IMR-90 (cell line): ENCODE measurements at regions not wholly inside any gene's neighbourhood (a gene's known extent, or its start where the extent isn't known, plus 50 kb on each side); places are given as distances from the start of the nearest gene placed in this dataset.

Source experiments
- ATAC-seq: fragments of 200-7000 bp; cut with Tn5 transposase; 2 replicates; pipeline ENCODE4 v1.9.1; 2020; ENCODE audit warnings: low read depth, mild to moderate bottlenecking, moderate library complexity
- BruUV-seq: library from RNA; stranded (reverse); fragments of 400-500 nt; replicated peaks from 2 replicates; lab custom pipeline; 2021; lab: Mats Ljungman, UMichigan
- CTCF ChIA-PET: fragments of 300-600 bp; formaldehyde crosslinking; extraction: SDS; loops from one replicate; lab custom pipeline; 2021; ENCODE audit warnings: antibody characterized with exemption; lab: Yijun Ruan, JAX
- POLR2A ChIA-PET: fragments of 300-600 bp; sonication (Branson Sonifier 250); formaldehyde crosslinking; loops from one replicate; lab custom pipeline; 2022; ENCODE audit warnings: antibody characterized with exemption; ENCODE audit not compliant: unreplicated experiment; lab: Charles Lee
- DNase-seq: peaks from one replicate; pipeline ENCODE4 v3.0.0; 2013
- H2AFZ ChIP-seq: replicated peaks from 2 replicates; pipeline ENCODE3; 2013; ENCODE audit warnings: low read length, mild to moderate bottlenecking; ENCODE audit not compliant: poor library complexity
- H2AK5ac ChIP-seq: 2 replicates; pipeline ENCODE4 v1.6.1; 2013; ENCODE audit warnings: low read depth, low read length, inconsistent platforms
- H2AK9ac ChIP-seq: replicated peaks from 2 replicates; pipeline ENCODE3; 2013; ENCODE audit warnings: mild to moderate bottlenecking, low read depth, low read length, moderate library complexity; ENCODE audit not compliant: poor library complexity
- H2BK120ac ChIP-seq: 2 replicates; pipeline ENCODE4 v1.6.1; 2013; ENCODE audit warnings: low read depth, low read length, inconsistent platforms
- H2BK15ac ChIP-seq: 3 replicates; pipeline ENCODE4 v1.6.1; 2013; ENCODE audit warnings: low read depth, low read length, inconsistent platforms
- H2BK20ac ChIP-seq: 2 replicates; pipeline ENCODE4 v1.6.1; 2013; ENCODE audit warnings: low read depth, mild to moderate bottlenecking, inconsistent platforms, low read length, moderate library complexity
- H2BK5ac ChIP-seq: 2 replicates; pipeline ENCODE4 v1.6.1; 2013; ENCODE audit warnings: mild to moderate bottlenecking, low read depth, low read length, inconsistent platforms; ENCODE audit not compliant: poor library complexity, severe bottlenecking
- H3K14ac ChIP-seq: replicated peaks from 2 replicates; pipeline ENCODE4 v1.6.1; 2013; ENCODE audit warnings: low read depth, low read length, inconsistent platforms
- H3K18ac ChIP-seq: 2 replicates; pipeline ENCODE4 v1.6.1; 2013; ENCODE audit warnings: low read depth, low read length, control low read depth
- H3K23ac ChIP-seq: 2 replicates; pipeline ENCODE4 v1.6.1; 2013; ENCODE audit warnings: low read depth, low read length, inconsistent platforms
- H3K27ac ChIP-seq: 2 replicates; pipeline ENCODE4 v1.5.1; 2013; ENCODE audit warnings: mild to moderate bottlenecking, control low read depth, low read length; ENCODE audit not compliant: insufficient read depth
- H3K27me3 ChIP-seq: 2 replicates; pipeline ENCODE4 v1.6.1; 2013; ENCODE audit warnings: low read length; ENCODE audit not compliant: control insufficient read depth, insufficient read depth
- H3K36me3 ChIP-seq: 2 replicates; pipeline ENCODE4 v1.6.1; 2013; ENCODE audit warnings: low read length, mixed read lengths; ENCODE audit not compliant: control insufficient read depth, insufficient read depth
- H3K4ac ChIP-seq: 2 replicates; pipeline ENCODE4 v1.6.1; 2013; ENCODE audit warnings: low read depth, low read length, inconsistent platforms
- H3K4me1 ChIP-seq: 2 replicates; pipeline ENCODE4 v1.6.1; 2013; ENCODE audit warnings: low read length, mixed read lengths; ENCODE audit not compliant: control insufficient read depth, insufficient read depth
- H3K4me2 ChIP-seq: 2 replicates; pipeline ENCODE4 v1.6.1; 2013; ENCODE audit warnings: low read depth, mild to moderate bottlenecking, control low read depth, low read length, moderate library complexity
- H3K4me3 ChIP-seq: 2 replicates; pipeline ENCODE4 v1.5.1; 2013; ENCODE audit warnings: low read depth, mild to moderate bottlenecking, control low read depth, low read length, moderate library complexity; ENCODE audit not compliant: insufficient read depth
- H3K56ac ChIP-seq: 2 replicates; pipeline ENCODE4 v1.6.1; 2013; ENCODE audit warnings: low read length, inconsistent platforms; ENCODE audit not compliant: insufficient read depth; ENCODE audit errors: extremely low read depth
- H3K79me1 ChIP-seq, 2 experiments: 2 replicates each; pipeline ENCODE4 v1.6.1; 2013; ENCODE audit warnings: low read length in 2 of 2, inconsistent platforms in 1 of 2, low read depth in 1 of 2
- H3K9ac ChIP-seq: 2 replicates; pipeline ENCODE4 v1.6.1; 2013; ENCODE audit warnings: low read depth, low read length, control low read depth
- H3K9me1 ChIP-seq: 2 replicates; pipeline ENCODE4 v1.6.1; 2013; ENCODE audit warnings: low read length, inconsistent platforms; ENCODE audit not compliant: insufficient read depth
- H3K9me3 ChIP-seq: 2 replicates; pipeline ENCODE4 v1.6.1; 2013; ENCODE audit warnings: low read length; ENCODE audit not compliant: control insufficient read depth, insufficient read depth
- H4K20me1 ChIP-seq: 2 replicates; pipeline ENCODE4 v1.6.1; 2013; ENCODE audit warnings: low read length, inconsistent platforms; ENCODE audit not compliant: insufficient read depth
- H4K5ac ChIP-seq: 2 replicates; pipeline ENCODE4 v1.6.1; 2013; ENCODE audit warnings: mild to moderate bottlenecking, low read depth, low read length, control low read depth
- H4K8ac ChIP-seq, 2 experiments: 2 replicates each; pipeline ENCODE4 v1.6.1; 2013; ENCODE audit warnings: low read depth in 2 of 2, low read length in 2 of 2, control low read depth in 1 of 2, inconsistent platforms in 1 of 2
- H4K91ac ChIP-seq: 2 replicates; pipeline ENCODE4 v1.6.1; 2013; ENCODE audit warnings: low read depth, low read length, inconsistent platforms; ENCODE audit not compliant: insufficient read depth
- BHLHE40 ChIP-seq: fragments of 150-350 bp; IDR thresholded peaks from 2 replicates; pipeline ENCODE4 v1.6.1; 2016; ENCODE audit warnings: mild to moderate bottlenecking, low read depth, low read length
- CEBPB ChIP-seq: IDR thresholded peaks from 2 replicates; pipeline ENCODE4 v1.6.1; 2012; ENCODE audit warnings: low read depth, low read length, improper control_type of control experiment
- CHD1 ChIP-seq: IDR thresholded peaks from 2 replicates; pipeline ENCODE4 v1.6.1; 2012; ENCODE audit warnings: low read depth, low read length, improper control_type of control experiment
- CTCF ChIP-seq: conservative IDR thresholded peaks from 2 replicates; pipeline ENCODE4 v1.5.1; 2012; ENCODE audit warnings: mild to moderate bottlenecking, low read depth, low read length, improper control_type of control experiment
- FOS ChIP-seq: fragments of 150-350 bp; IDR thresholded peaks from 2 replicates; pipeline ENCODE4 v1.6.1; 2016; ENCODE audit warnings: low read depth, low read length
- MAFK ChIP-seq: IDR thresholded peaks from 2 replicates; pipeline ENCODE4 v1.6.1; 2012; ENCODE audit warnings: low read depth, low read length, improper control_type of control experiment
- MAZ ChIP-seq: IDR thresholded peaks from 2 replicates; pipeline ENCODE4 v1.6.1; 2012; ENCODE audit warnings: low read depth, mild to moderate bottlenecking, low read length, improper control_type of control experiment, moderate library complexity, borderline replicate concordance
- MXI1 ChIP-seq: IDR thresholded peaks from 2 replicates; pipeline ENCODE4 v1.6.1; 2012; ENCODE audit warnings: low read depth, mild to moderate bottlenecking, low read length, moderate library complexity, borderline replicate concordance
- NFE2L2 ChIP-seq: fragments of 150-350 bp; IDR thresholded peaks from 2 replicates; pipeline ENCODE4 v1.6.1; 2016; ENCODE audit warnings: low read depth, mild to moderate bottlenecking, low read length
- POLR2A ChIP-seq: IDR thresholded peaks from 2 replicates; pipeline ENCODE4 v1.6.1; 2012; ENCODE audit warnings: mild to moderate bottlenecking, low read depth, low read length
- RAD21 ChIP-seq: IDR thresholded peaks from 2 replicates; pipeline ENCODE4 v1.6.1; 2012; ENCODE audit warnings: low read length, improper control_type of control experiment
- RCOR1 ChIP-seq: IDR thresholded peaks from 2 replicates; pipeline ENCODE4 v1.6.1; 2012; ENCODE audit warnings: mild to moderate bottlenecking, low read length, improper control_type of control experiment; ENCODE audit not compliant: insufficient replicate concordance
- RFX5 ChIP-seq: IDR thresholded peaks from 2 replicates; pipeline ENCODE4 v1.8.0; 2012; ENCODE audit warnings: low read depth, mild to moderate bottlenecking, low read length, moderate library complexity
- SMC3 ChIP-seq: fragments of 150-350 bp; IDR thresholded peaks from 2 replicates; pipeline ENCODE4 v1.6.1; 2016; ENCODE audit warnings: low read depth, mild to moderate bottlenecking, antibody characterized with exemption, low read length, moderate library complexity
- USF2 ChIP-seq: fragments of 150-350 bp; IDR thresholded peaks from 2 replicates; pipeline ENCODE4 v1.6.1; 2017; ENCODE audit warnings: mild to moderate bottlenecking, antibody characterized with exemption, low read length, low read depth
- WGBS, 2 experiments: methylation state at CpG; one replicate each; pipeline versions ENCODE4 v1.1.5 to v1.1.7; 2013; ENCODE audit warnings: missing lambda C conversion rate in 2 of 2; ENCODE audit not compliant: insufficient read length in 1 of 2; ENCODE audit errors: extremely low coverage in 2 of 2; 5-methylcytosine and 5-hydroxymethylcytosine counted together
- dilution Hi-C: fragments of 300-500 bp; cut with HindIII; formaldehyde crosslinking; loops from one replicate; pipeline ENCODE4 v1.14.3; 2018; ENCODE audit warnings: low sequenced_read_pairs; ENCODE audit not compliant: unreplicated experiment
- in situ Hi-C: fragments of 300-500 bp; cut with MboI; formaldehyde crosslinking; loops from 3 replicates; pipeline ENCODE4 v1.14.3; 2019; ENCODE audit warnings: low sequenced_read_pairs, inconsistent platforms, mixed read lengths
- intact Hi-C: fragments of 100-400 bp; cut with micrococcal nuclease; formaldehyde crosslinking; loops from 2 replicates; pipeline ENCODE4 v1.10.0; 2022
- TF ChIP-seq, protein P1 (sequence below): fragments of 150-350 bp; IDR thresholded peaks from 2 replicates; pipeline ENCODE4 v1.6.1; 2016; ENCODE audit warnings: low read depth, mild to moderate bottlenecking, low read length, moderate library complexity, borderline replicate concordance

GRCh38 chr4:71259280-71259679 lies 79.5 kb upstream of the SLC4A4 start:
- intact Hi-C loops (no loop called here), dilution Hi-C loops (no loop called here), in situ Hi-C loops (no loop called here)
- Histone ChIP-seq H3K9me3 (no peaks in the 10 kb centered on the region), H4K8ac (peak overlapping the region in 1 of 2 experiments; percentile 24; a peak in 2 of 4 replicates), H3K18ac (peak overlapping the region; percentile 22; the same call in 1 of the 2 replicates), H4K5ac (peak overlapping the region; percentile 49), H2BK20ac (0 out of 2 replicates have a peak overlapping the region, but pooled peaks have one; percentile 14), H3K27me3 (no peaks in the 10 kb centered on the region), H3K14ac (peak overlapping the region; percentile 61), H3K9ac (no peak overlapping the region), H3K4me2 (no peak overlapping the region), H2AK9ac (no peak overlapping the region), H2AK5ac (peak overlapping the region; percentile 76; the same call in 1 of the 2 replicates), H2BK120ac (peak overlapping the region; percentile 40; the same call in 1 of the 2 replicates), H3K9me1 (peaks cover 23% of the 10 kb centered on the region), H4K91ac (peak overlapping the region; percentile 43), H2BK5ac (no peak overlapping the region), H2BK15ac (no peak overlapping the region; the same call in 2 of the 3 replicates), H3K79me1 (peaks cover 50 to 62% of the 10 kb centered on the region in 2 experiments), H3K36me3 (peaks cover 22% of the 10 kb centered on the region), H3K23ac (0 out of 2 replicates have a peak overlapping the region, but pooled peaks have one; percentile 74), H3K56ac (no peak overlapping the region), H3K4me1 (peaks cover 28% of the 10 kb centered on the region), H3K4me3 (no peak overlapping the region), H2AFZ (no peak overlapping the region), H3K27ac (no peak overlapping the region), H4K20me1 (no peaks in the 10 kb centered on the region; the same call in 1 of the 2 replicates), H3K4ac (peak overlapping the region; percentile 61; the same call in 1 of the 2 replicates)
- ChIA-PET CTCF (interaction anchor here (0.6 kb wide), 1 partner anchor 250 kb away, joined by 3 read pairs; no protein-coding TSS in a partner anchor), POLR2A (interaction anchor here (0.6 to 1.2 kb wide), 2 partner anchors 7 to 434 kb away, joined by 3 to 9 read pairs; no protein-coding TSS in a partner anchor)
- DNase-seq (no peak), ATAC-seq (no peak)
- BruUV-seq: no TSS peak
- TF ChIP-seq CEBPB (no peak), FOS (no peak), SMC3 (no peak), BHLHE40 (no peak), RAD21 (no peak), USF2 (no peak), CHD1 (no peak), MAFK (no peak), RCOR1 (no peak), MXI1 (no peak), CTCF (no peak), MAZ (no peak), RFX5 (no peak), POLR2A (no peak), NFE2L2 (no peak)
- TF ChIP-seq, protein P1, sequence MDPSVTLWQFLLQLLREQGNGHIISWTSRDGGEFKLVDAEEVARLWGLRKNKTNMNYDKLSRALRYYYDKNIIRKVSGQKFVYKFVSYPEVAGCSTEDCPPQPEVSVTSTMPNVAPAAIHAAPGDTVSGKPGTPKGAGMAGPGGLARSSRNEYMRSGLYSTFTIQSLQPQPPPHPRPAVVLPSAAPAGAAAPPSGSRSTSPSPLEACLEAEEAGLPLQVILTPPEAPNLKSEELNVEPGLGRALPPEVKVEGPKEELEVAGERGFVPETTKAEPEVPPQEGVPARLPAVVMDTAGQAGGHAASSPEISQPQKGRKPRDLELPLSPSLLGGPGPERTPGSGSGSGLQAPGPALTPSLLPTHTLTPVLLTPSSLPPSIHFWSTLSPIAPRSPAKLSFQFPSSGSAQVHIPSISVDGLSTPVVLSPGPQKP: no peak
- 60% methylated on average over 1 of the region's 6 CpGs; no CpG with 5 or more reads in 1 of the 2 experiments for WGBS, 2 experiments
